HEK293 (cell line): ENCODE measurements at regions not wholly inside any gene's neighbourhood (a gene's known extent, or its start where the extent isn't known, plus 50 kb on each side); places are given as distances from the start of the nearest gene placed in this dataset.

ENCODE experiments used
- BCL11A ChIP-seq: fragments of 450-650 bp; formaldehyde crosslinking; IDR thresholded peaks from 2 replicates; pipeline ENCODE4 v1.5.1; 2016; ENCODE audit warnings: low read depth, missing biosample characterization, missing genetic modification characterization
- CTCF ChIP-seq: fragments of 450-650 bp; formaldehyde crosslinking; IDR thresholded peaks from 2 replicates; pipeline ENCODE4 v1.5.1; 2016; ENCODE audit warnings: missing biosample characterization, missing genetic modification characterization
- KLF1 ChIP-seq: fragments of 450-650 bp; formaldehyde crosslinking; IDR thresholded peaks from 2 replicates; pipeline ENCODE4 v1.5.1; 2016; ENCODE audit warnings: missing biosample characterization, missing genetic modification characterization
- REST ChIP-seq: fragments of 450-650 bp; formaldehyde crosslinking; IDR thresholded peaks from 2 replicates; pipeline ENCODE4 v1.5.1; 2016; ENCODE audit warnings: missing biosample characterization, missing genetic modification characterization
- ZNF114 ChIP-seq: fragments of 450-650 bp; formaldehyde crosslinking; IDR thresholded peaks from 2 replicates; pipeline ENCODE4 v1.5.0; 2017; ENCODE audit warnings: missing biosample characterization, missing genetic modification characterization
- ZNF19 ChIP-seq: fragments of 450-650 bp; formaldehyde crosslinking; IDR thresholded peaks from 2 replicates; pipeline ENCODE4; 2016; ENCODE audit warnings: missing biosample characterization, missing genetic modification characterization, low read depth
- ZNF23 ChIP-seq: fragments of 450-650 bp; formaldehyde crosslinking; IDR thresholded peaks from 2 replicates; pipeline ENCODE4 v1.5.1; 2016; ENCODE audit warnings: missing biosample characterization, missing genetic modification characterization, borderline replicate concordance
- ZNF274 ChIP-seq, 2 experiments: fragments of 200-500 bp in 1 of 2; fragments of 450-650 bp in 1 of 2; sonication (Bioruptor generic) in 1 of 2; formaldehyde crosslinking in 1 of 2; IDR thresholded peaks; 2 replicates each; pipeline versions ENCODE4 v1.5.1 to v1.6.1; 2014 to 2016; ENCODE audit warnings: borderline replicate concordance in 1 of 2, inconsistent platforms in 1 of 2, low read length in 1 of 2, missing biosample characterization in 1 of 2, missing genetic modification characterization in 1 of 2
- ZNF350 ChIP-seq: fragments of 450-650 bp; formaldehyde crosslinking; IDR thresholded peaks from 2 replicates; pipeline ENCODE4 v1.5.0; 2017; ENCODE audit warnings: missing biosample characterization, mild to moderate bottlenecking, missing genetic modification characterization
- ZNF416 ChIP-seq: fragments of 450-650 bp; formaldehyde crosslinking; IDR thresholded peaks from 2 replicates; pipeline ENCODE4 v1.5.1; 2016; ENCODE audit warnings: missing biosample characterization, missing genetic modification characterization
- ZNF510 ChIP-seq: fragments of 450-650 bp; formaldehyde crosslinking; IDR thresholded peaks from 2 replicates; pipeline ENCODE4 v1.5.1; 2018; ENCODE audit warnings: mild to moderate bottlenecking, missing genetic modification characterization, missing biosample characterization; ENCODE audit not compliant: insufficient replicate concordance
- ZNF530 ChIP-seq: fragments of 450-650 bp; formaldehyde crosslinking; IDR thresholded peaks from 2 replicates; pipeline ENCODE4 v1.5.1; 2016; ENCODE audit warnings: low read depth, missing biosample characterization, missing genetic modification characterization
- TF ChIP-seq, protein P1 (sequence below): fragments of 450-650 bp; formaldehyde crosslinking; conservative IDR thresholded peaks from 2 replicates; pipeline ENCODE4 v1.5.1; 2016; ENCODE audit warnings: low read depth, missing biosample characterization, missing genetic modification characterization

GRCh38 chr3:150296966-150297365 is 111.1 kb upstream of the TSC22D2 start:
- TF ChIP-seq KLF1 (no peak), CTCF (tag by site-specific recombination) (no peak), ZNF350 (no peak), REST (tag by site-specific recombination) (no peak), ZNF274 (IDR thresholded peaks at IDR 0.05; ENCODE audit: low read length) (no peak), ZNF274 (tag by site-specific recombination; IDR thresholded peaks at IDR 0.05; ENCODE audit: borderline replicate concordance) (no peak), ZNF530 (tag by site-specific recombination) (no peak), ZNF19 (no peak), ZNF114 (tag by site-specific recombination) (no peak), ZNF416 (tag by site-specific recombination) (no peak), BCL11A (tag by site-specific recombination) (no peak), ZNF23 (tag by site-specific recombination) (no peak), ZNF510 (tag by site-specific recombination) (no peak)
- TF ChIP-seq, protein P1, sequence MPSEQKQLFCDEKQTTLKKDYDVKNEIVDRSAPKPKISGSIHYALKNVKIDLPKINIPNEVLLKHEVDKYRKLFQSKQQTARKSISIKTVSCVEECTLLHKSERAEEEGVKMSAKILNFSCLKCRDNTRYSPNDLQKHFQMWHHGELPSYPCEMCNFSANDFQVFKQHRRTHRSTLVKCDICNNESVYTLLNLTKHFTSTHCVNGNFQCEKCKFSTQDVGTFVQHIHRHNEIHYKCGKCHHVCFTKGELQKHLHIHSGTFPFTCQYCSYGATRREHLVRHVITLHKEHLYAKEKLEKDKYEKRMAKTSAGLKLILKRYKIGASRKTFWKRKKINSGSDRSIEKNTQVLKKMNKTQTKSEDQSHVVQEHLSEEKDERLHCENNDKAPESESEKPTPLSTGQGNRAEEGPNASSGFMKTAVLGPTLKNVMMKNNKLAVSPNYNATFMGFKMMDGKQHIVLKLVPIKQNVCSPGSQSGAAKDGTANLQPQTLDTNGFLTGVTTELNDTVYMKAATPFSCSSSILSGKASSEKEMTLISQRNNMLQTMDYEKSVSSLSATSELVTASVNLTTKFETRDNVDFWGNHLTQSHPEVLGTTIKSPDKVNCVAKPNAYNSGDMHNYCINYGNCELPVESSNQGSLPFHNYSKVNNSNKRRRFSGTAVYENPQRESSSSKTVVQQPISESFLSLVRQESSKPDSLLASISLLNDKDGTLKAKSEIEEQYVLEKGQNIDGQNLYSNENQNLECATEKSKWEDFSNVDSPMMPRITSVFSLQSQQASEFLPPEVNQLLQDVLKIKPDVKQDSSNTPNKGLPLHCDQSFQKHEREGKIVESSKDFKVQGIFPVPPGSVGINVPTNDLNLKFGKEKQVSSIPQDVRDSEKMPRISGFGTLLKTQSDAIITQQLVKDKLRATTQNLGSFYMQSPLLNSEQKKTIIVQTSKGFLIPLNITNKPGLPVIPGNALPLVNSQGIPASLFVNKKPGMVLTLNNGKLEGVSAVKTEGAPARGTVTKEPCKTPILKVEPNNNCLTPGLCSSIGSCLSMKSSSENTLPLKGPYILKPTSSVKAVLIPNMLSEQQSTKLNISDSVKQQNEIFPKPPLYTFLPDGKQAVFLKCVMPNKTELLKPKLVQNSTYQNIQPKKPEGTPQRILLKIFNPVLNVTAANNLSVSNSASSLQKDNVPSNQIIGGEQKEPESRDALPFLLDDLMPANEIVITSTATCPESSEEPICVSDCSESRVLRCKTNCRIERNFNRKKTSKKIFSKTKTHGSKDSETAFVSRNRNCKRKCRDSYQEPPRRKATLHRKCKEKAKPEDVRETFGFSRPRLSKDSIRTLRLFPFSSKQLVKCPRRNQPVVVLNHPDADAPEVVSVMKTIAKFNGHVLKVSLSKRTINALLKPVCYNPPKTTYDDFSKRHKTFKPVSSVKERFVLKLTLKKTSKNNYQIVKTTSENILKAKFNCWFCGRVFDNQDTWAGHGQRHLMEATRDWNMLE (tag by site-specific recombination) = no peak
